Sigmoid colon (tissue), 4 donors: ENCODE measurements at regions not wholly inside any gene's neighbourhood (a gene's known extent, or its start where the extent isn't known, plus 50 kb on each side); places are given as distances from the start of the nearest gene placed in this dataset.

ENCODE experiments used
- EP300 ChIP-seq, 4 donors: sonication (generic); formaldehyde crosslinking; IDR thresholded peaks; one replicate each; pipeline ENCODE4 v1.6.1; 2017; ENCODE audit warnings: antibody characterized with exemption in 4 of 4
- POLR2A ChIP-seq, 2 donors: fragments of 450-650 bp; IDR thresholded peaks; one replicate each; pipeline ENCODE4 v1.6.1; 2016; ENCODE audit warnings: antibody characterized with exemption in 2 of 2, mild to moderate bottlenecking in 2 of 2, moderate library complexity in 2 of 2

- no peak for TF ChIP-seq POLR2A (IDR thresholded peaks at IDR 0.05)
- no peak for TF ChIP-seq EP300 (IDR thresholded peaks at IDR 0.05)
These were observed 1863.6 kb downstream of the STIM2 start for GRCh38 chr4:28724239-28724638.
